GM12878 (cell line): ENCODE measurements at regions not wholly inside any gene's neighbourhood (a gene's known extent, or its start where the extent isn't known, plus 50 kb on each side); places are given as distances from the start of the nearest gene placed in this dataset.

ENCODE experiments used
- ATAC-seq: fragments of 200-7000 bp; cut with Tn5 transposase; 3 replicates; pipeline ENCODE4 v1.9.1; 2020; ENCODE audit warnings: mild to moderate bottlenecking, moderate library complexity
- BruUV-seq: library from RNA; stranded (reverse); fragments of 400-500 nt; replicated peaks from 2 replicates; lab custom pipeline; 2021; lab: Mats Ljungman, UMichigan
- CTCF ChIA-PET: fragments of 300-600 bp; sonication (Branson Sonifier 250); formaldehyde crosslinking; extraction: SDS; loops from one replicate; lab custom pipeline; 2021; ENCODE audit warnings: inconsistent platforms; lab: Yijun Ruan, JAX
- POLR2A ChIA-PET: fragments of 350-600 bp; formaldehyde crosslinking; extraction: SDS; loops from one replicate; lab custom pipeline; 2021; ENCODE audit warnings: inconsistent platforms; lab: Charles Lee
- RAD21 ChIA-PET: fragments of 300-600 bp; sonication (Branson Sonifier 250); formaldehyde crosslinking; loops from one replicate; lab custom pipeline; 2023; ENCODE audit warnings: antibody characterized with exemption; ENCODE audit not compliant: unreplicated experiment; lab: Charles Lee
- SMC1A ChIA-PET: fragments of 300-600 bp; sonication (Branson Sonifier 250); formaldehyde crosslinking; loops from one replicate; lab custom pipeline; 2023; ENCODE audit not compliant: unreplicated experiment, uncharacterized antibody; lab: Charles Lee
- DNase-seq: peaks from one replicate; pipeline ENCODE4 v3.0.0-alpha.2; 2011; ENCODE audit warnings: low read depth, low spot score
- FAIRE-seq: peaks from 3 replicates; lab custom pipeline; 2011; peaks lifted over from hg19 to GRCh38; lab: Jason Lieb, UNC
- H2AFZ ChIP-seq: 2 replicates; pipeline ENCODE4 v1.6.0; 2011; ENCODE audit warnings: low read depth, low read length, control low read depth; ENCODE audit not compliant: control insufficient read depth
- H3K27ac ChIP-seq: 2 replicates; pipeline ENCODE4 v1.5.1; 2011; ENCODE audit warnings: control low read depth; ENCODE audit not compliant: control insufficient read depth, insufficient read depth
- H3K27me3 ChIP-seq, 2 experiments: replicated peaks in 1 of 2; 2 replicates each; pipeline versions ENCODE4 v1.6.0 to v1.6.1; 2011; ENCODE audit warnings: low read length in 1 of 2; ENCODE audit not compliant: control insufficient read depth in 2 of 2, insufficient read depth in 2 of 2
- H3K36me3 ChIP-seq, 2 experiments: 2 replicates each; pipeline ENCODE4 v1.5.1; 2011; ENCODE audit warnings: low read length in 1 of 2; ENCODE audit not compliant: control insufficient read depth in 2 of 2, insufficient read depth in 2 of 2
- H3K4me1 ChIP-seq: 2 replicates; pipeline ENCODE4 v1.6.1; 2011; ENCODE audit warnings: mild to moderate bottlenecking, low read length, moderate library complexity, mixed read lengths; ENCODE audit not compliant: control insufficient read depth, insufficient read depth
- H3K4me2 ChIP-seq: 2 replicates; pipeline ENCODE4 v1.6.0; 2011; ENCODE audit warnings: control low read depth; ENCODE audit not compliant: control insufficient read depth, insufficient read depth
- H3K4me3 ChIP-seq: fragments of 200-600 bp; sonication (generic); 2 replicates; pipeline ENCODE4 v1.5.1; 2016
- H3K79me2 ChIP-seq: 2 replicates; pipeline ENCODE4 v1.6.0; 2011; ENCODE audit warnings: low read length; ENCODE audit not compliant: control insufficient read depth, insufficient read depth
- H3K9ac ChIP-seq: 2 replicates; pipeline ENCODE4 v1.8.0; 2011; ENCODE audit warnings: low read length, control low read depth, mixed read lengths; ENCODE audit not compliant: control insufficient read depth, insufficient read depth
- H3K9me3 ChIP-seq: replicated peaks from 3 replicates; pipeline ENCODE4 v1.5.1; 2011; ENCODE audit warnings: mild to moderate bottlenecking, low read length; ENCODE audit not compliant: control insufficient read depth, insufficient read depth
- H4K20me1 ChIP-seq: 2 replicates; pipeline ENCODE4 v1.6.0; 2011; ENCODE audit not compliant: control insufficient read depth, insufficient read depth
- ASH2L ChIP-seq: fragments of 300-600, 200-600 bp; sonication (generic); IDR thresholded peaks from 2 replicates; pipeline ENCODE4 v1.6.1; 2017; ENCODE audit warnings: low read depth, mild to moderate bottlenecking, borderline replicate concordance
- MEF2B ChIP-seq: fragments of 450-650 bp; IDR thresholded peaks from 2 replicates; pipeline ENCODE4 v1.6.1; 2018; ENCODE audit warnings: mild to moderate bottlenecking, moderate library complexity; ENCODE audit not compliant: partially characterized antibody, poor library complexity, severe bottlenecking
- NR2C1 ChIP-seq: fragments of 450-650 bp; IDR thresholded peaks from 2 replicates; pipeline ENCODE4 v1.6.1; 2017; ENCODE audit warnings: antibody characterized with exemption, mild to moderate bottlenecking, moderate library complexity
- RAD21 ChIP-seq: IDR thresholded peaks from 2 replicates; pipeline ENCODE4 v1.6.1; 2011; ENCODE audit warnings: mild to moderate bottlenecking, low read depth, low read length, moderate library complexity; ENCODE audit not compliant: insufficient read depth
- SIX5 ChIP-seq: IDR thresholded peaks from 2 replicates; pipeline ENCODE4 v1.6.1; 2011; ENCODE audit warnings: mild to moderate bottlenecking, low read depth, low read length, moderate library complexity; ENCODE audit not compliant: severe bottlenecking
- SRF ChIP-seq, 2 experiments: IDR thresholded peaks; 2 replicates each; pipeline ENCODE4 v1.6.1; 2011; ENCODE audit warnings: low read depth in 2 of 2, low read length in 2 of 2, mild to moderate bottlenecking in 1 of 2, moderate library complexity in 1 of 2
- ZBED1 ChIP-seq: IDR thresholded peaks from 2 replicates; pipeline ENCODE4 v1.6.1; 2016; ENCODE audit warnings: borderline replicate concordance
- ZSCAN29 ChIP-seq: fragments of 450-650 bp; IDR thresholded peaks from 2 replicates; pipeline ENCODE4 v1.6.1; 2017; ENCODE audit warnings: mild to moderate bottlenecking, moderate library complexity
- WGBS: methylation state at CpG from one replicate; pipeline ENCODE4 v1.1.6; 2016; ENCODE audit warnings: low lambda C conversion rate; ENCODE audit not compliant: insufficient replicate concordance, insufficient coverage; ENCODE audit errors: missing lambda C conversion rate; 5-methylcytosine and 5-hydroxymethylcytosine counted together
- in situ Hi-C: fragments of 300-500 bp; cut with MboI; formaldehyde crosslinking; loops from 9 replicates; pipeline ENCODE4 v1.14.3; 2018; ENCODE audit warnings: mixed read lengths
- intact Hi-C: fragments of 100-400 bp; cut with micrococcal nuclease; formaldehyde crosslinking; loops from one replicate; pipeline ENCODE4 v1.14.2; 2022; ENCODE audit not compliant: unreplicated experiment
- TF ChIP-seq, protein P1 (sequence below): fragments of 450-650 bp; conservative IDR thresholded peaks from 2 replicates; pipeline ENCODE4 v1.6.1; 2017; ENCODE audit warnings: mild to moderate bottlenecking, moderate library complexity

DNA sequence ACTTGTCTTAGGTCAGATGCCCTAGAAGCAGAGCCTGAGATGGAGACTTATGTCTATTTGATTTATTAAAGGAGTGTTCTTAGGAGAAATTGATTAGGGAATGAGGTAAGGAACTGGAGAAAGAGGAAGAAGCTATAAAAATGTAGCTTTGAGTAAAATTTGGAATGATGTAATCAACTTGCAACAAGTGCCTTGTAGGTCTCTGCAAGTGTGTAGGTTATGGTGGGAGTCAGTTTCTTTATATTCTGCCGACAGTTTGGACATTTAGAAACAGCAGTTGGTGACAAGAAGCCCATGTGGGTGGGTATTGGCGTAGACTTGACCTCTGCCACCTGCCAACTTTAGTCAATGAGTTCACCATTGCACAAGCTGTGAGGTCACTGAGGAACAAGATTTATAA lies 986.5 kb downstream of the CDH18 start:
- no peaks in the 10 kb centered on the region for H4K20me1 ChIP-seq
- in situ Hi-C loops (no loop called here), intact Hi-C loops (no loop called here)
- no peak overlapping the region for H2AFZ ChIP-seq
- no peak overlapping the region for H3K4me3 ChIP-seq
- H3K36me3 ChIP-seq = no peaks in the 10 kb centered on the region
- SMC1A ChIA-PET = no interaction called here
- 4% methylated on average over 2 of the region's 2 CpGs for WGBS
- FAIRE-seq (no peak), DNase-seq (no peak), ATAC-seq (no peak)
- no peaks in the 10 kb centered on the region for H3K4me1 ChIP-seq
- H3K79me2 ChIP-seq = no peaks in the 10 kb centered on the region
- BruUV-seq = no TSS peak
- H3K9ac ChIP-seq = no peak overlapping the region
- no peaks in the 10 kb centered on the region for H3K9me3 ChIP-seq
- H3K27ac ChIP-seq = no peak overlapping the region
- H3K27me3 ChIP-seq = no peaks in the 10 kb centered on the region
- POLR2A ChIA-PET = no interaction called here
- RAD21 ChIA-PET = no interaction called here
- no peak for TF ChIP-seq NR2C1
- no peak for TF ChIP-seq ZSCAN29
- TF ChIP-seq RAD21 = no peak
- TF ChIP-seq SIX5 = no peak
- TF ChIP-seq SRF (IDR thresholded peaks at IDR 0.05; ENCODE audit: low read depth in 2 of 2, low read length in 2 of 2) = no peak
- TF ChIP-seq, protein P1, sequence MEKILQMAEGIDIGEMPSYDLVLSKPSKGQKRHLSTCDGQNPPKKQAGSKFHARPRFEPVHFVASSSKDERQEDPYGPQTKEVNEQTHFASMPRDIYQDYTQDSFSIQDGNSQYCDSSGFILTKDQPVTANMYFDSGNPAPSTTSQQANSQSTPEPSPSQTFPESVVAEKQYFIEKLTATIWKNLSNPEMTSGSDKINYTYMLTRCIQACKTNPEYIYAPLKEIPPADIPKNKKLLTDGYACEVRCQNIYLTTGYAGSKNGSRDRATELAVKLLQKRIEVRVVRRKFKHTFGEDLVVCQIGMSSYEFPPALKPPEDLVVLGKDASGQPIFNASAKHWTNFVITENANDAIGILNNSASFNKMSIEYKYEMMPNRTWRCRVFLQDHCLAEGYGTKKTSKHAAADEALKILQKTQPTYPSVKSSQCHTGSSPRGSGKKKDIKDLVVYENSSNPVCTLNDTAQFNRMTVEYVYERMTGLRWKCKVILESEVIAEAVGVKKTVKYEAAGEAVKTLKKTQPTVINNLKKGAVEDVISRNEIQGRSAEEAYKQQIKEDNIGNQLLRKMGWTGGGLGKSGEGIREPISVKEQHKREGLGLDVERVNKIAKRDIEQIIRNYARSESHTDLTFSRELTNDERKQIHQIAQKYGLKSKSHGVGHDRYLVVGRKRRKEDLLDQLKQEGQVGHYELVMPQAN = no peak
- TF ChIP-seq ZBED1 = no peak
- TF ChIP-seq MEF2B = no peak
- TF ChIP-seq ASH2L = no peak
- no peak overlapping the region for H3K4me2 ChIP-seq
- CTCF ChIA-PET = no interaction called here
